WI38 (cell line): ENCODE measurements at regions not wholly inside any gene's neighbourhood (a gene's known extent, or its start where the extent isn't known, plus 50 kb on each side); places are given as distances from the start of the nearest gene placed in this dataset.

Source experiments
- H3K4me3 ChIP-seq: 2 replicates; pipeline ENCODE4 v1.5.1; 2011; ENCODE audit warnings: low read depth, mild to moderate bottlenecking, control low read depth, low read length
- TF ChIP-seq, protein P1 (sequence below): IDR thresholded peaks from 2 replicates; pipeline ENCODE4 v1.5.1; 2012; ENCODE audit warnings: low read depth, mild to moderate bottlenecking, control low read depth, low read length

DNA sequence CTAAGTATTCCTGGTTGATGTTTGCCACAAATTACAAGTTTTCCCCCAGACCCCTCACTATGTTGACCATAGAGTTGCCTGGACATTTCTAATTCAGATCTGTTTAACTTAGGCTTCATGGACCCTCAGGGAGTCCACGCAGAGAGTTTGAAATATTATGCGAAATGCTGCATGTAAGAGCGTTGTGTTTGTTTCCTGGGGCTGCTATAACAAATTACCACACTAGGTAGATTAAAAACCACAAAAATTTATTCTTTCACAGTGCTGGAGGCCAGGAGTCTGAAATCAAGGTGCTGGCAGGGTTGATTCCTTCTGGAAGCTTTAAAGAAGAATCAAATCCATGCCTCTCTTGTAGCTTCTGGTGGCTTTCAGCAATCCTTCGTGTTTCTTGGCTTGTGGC lies 177.9 kb upstream of the KITLG start:
- TF ChIP-seq, protein P1, sequence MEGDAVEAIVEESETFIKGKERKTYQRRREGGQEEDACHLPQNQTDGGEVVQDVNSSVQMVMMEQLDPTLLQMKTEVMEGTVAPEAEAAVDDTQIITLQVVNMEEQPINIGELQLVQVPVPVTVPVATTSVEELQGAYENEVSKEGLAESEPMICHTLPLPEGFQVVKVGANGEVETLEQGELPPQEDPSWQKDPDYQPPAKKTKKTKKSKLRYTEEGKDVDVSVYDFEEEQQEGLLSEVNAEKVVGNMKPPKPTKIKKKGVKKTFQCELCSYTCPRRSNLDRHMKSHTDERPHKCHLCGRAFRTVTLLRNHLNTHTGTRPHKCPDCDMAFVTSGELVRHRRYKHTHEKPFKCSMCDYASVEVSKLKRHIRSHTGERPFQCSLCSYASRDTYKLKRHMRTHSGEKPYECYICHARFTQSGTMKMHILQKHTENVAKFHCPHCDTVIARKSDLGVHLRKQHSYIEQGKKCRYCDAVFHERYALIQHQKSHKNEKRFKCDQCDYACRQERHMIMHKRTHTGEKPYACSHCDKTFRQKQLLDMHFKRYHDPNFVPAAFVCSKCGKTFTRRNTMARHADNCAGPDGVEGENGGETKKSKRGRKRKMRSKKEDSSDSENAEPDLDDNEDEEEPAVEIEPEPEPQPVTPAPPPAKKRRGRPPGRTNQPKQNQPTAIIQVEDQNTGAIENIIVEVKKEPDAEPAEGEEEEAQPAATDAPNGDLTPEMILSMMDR = no peak
- no peak overlapping the region for H3K4me3 ChIP-seq

DNA sequence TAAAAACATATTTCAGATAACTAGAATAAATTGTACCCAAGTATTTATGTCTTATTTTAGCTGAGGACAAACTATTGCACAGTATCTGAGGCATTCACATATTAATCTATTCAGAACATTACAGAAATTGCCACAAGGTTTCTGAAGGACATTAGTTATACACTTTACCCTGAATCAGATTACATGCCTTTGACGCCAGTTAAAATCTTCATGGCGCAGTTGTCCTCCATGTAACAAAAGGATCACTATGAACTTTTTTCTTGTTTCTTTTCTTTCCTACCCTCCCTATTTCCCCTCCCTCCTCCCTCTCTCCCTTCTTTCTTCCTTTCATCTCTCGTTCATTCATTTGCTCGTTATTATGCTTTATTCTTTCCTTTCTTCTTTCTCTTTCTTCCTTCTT lies 176.6 kb upstream of the KITLG start:
- TF ChIP-seq, protein P1 = no peak

DNA sequence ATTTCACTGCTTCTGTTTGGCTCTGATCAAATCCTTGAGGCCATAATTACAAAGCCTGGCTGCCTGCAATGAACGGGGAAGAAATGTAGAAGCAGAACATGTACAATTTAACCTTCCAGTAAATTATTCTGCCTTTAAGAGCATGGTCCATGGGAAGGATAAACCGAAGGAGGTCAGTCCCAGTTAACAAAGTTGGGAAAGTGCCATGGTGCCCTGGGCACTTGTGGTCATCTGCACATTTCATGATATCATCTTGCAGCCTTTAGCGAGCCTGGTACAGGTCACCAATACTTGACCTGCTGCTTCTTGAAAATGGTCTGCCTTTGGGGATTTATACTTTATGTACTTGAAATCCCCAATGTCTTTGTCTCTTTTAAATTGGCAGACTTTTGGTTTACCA lies 175.9 kb upstream of the KITLG start:
- no peak overlapping the region for H3K4me3 ChIP-seq
- TF ChIP-seq, protein P1 = no peak

More for the DNA sequence above, 176.6 kb upstream of the KITLG start:
- no peak overlapping the region for H3K4me3 ChIP-seq

DNA sequence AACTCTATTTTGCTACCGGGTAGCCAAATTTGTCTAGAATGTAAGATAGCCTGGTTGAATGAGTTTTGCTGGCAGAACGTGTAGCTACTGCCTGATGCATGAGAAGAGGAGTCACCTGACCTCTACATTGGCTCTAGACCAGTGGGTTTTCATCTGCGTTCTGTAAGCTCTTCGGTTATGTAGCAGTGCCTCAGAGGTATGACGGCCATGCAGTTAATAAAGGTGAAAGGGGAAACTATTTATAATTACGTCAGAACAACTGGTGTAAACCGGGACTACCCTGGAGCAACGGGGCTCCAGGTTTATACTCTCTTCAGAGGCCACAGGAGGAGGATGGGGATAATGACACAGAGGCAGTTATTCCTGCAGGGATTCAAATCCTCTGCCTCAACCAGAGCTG lies 173.4 kb upstream of the KITLG start:
- TF ChIP-seq, protein P1 = no peak

DNA sequence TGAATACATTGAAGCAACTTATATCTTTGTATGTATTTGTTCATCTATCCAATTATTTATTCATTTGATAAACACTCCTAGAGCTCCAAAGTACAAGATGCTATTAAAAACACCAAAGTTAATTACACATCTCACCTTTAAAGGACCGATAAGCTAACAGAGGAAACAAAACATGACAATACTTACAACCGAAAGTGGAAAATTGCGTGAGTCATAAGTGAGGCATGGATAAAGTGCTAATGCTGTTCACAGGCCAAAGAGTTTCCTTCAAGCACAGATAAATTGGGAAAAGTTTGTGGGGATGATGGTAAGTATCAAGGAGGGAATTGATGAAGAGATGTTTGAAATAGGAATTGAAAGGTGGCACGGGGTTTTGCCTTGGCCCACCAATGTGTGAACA lies 172.8 kb upstream of the KITLG start:
- H3K4me3 ChIP-seq = no peak overlapping the region
- TF ChIP-seq, protein P1 = no peak

More for the DNA sequence above, 173.4 kb upstream of the KITLG start:
- no peak overlapping the region for H3K4me3 ChIP-seq

DNA sequence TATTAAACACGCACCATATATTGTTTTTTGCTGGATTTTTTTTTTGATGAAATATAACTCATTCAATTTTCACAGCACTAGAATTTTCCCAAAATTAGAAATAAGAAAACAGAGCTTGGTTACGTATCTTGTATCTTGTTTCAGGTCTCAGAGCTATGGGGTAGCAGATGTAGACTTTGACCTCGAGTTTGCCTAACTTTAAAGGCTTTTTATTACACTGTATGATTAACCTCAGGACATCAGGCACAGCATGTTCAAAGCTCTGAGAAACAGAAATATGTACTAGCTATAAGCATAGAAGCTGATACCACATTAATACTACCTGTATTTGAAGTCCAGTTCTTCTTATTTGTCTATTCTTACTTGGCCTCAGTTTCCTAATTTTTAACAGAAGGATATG lies 171.9 kb upstream of the KITLG start:
- TF ChIP-seq, protein P1 = no peak
- H3K4me3 ChIP-seq = no peak overlapping the region

DNA sequence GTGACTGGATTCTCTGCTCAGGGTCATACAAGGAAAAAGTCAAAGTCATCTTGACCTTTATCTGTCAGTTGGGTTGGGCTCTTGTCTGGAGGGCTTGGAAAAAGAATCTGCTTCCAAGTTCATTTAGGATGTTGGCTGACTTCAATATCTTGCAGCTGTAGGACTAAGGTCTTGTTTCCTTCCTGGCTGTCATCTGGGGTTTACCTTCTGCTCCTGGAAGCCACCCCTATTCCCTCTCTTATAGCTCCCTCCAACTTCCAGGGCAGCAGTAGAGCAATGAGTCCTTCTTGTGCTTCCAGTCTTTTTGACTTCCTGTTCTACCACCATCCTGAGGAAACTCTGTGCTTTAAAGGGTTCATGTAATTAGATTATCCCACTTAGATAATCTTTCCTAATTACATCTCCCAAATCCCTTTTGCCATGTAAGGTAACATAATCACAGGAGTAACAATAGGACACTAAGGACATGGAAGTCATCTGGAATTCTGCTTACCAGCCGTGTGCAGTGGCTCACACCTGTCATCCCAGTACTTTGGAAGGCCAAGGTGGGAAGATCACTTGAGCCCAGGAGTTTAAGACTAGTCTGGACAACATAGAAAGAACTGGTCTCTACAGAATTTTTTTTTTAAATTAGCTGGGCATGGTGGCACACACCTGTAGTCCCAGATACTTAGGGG lies 170.7 kb upstream of the KITLG start:
- TF ChIP-seq, protein P1 = no peak
- H3K4me3 ChIP-seq = no peak overlapping the region
